Common myeloid progenitor, CD34-positive (primary cell): ENCODE measurements at regions not wholly inside any gene's neighbourhood (a gene's known extent, or its start where the extent isn't known, plus 50 kb on each side); places are given as distances from the start of the nearest gene placed in this dataset.

Source experiments
- CTCF ChIA-PET: fragments of 350-600 bp; sonication (Branson Sonifier 250); formaldehyde crosslinking; loops from one replicate; lab custom pipeline; 2021; ENCODE audit warnings: antibody characterized with exemption; lab: Charles Lee
- POLR2A ChIA-PET: fragments of 350-600 bp; sonication (Branson Sonifier 250); formaldehyde crosslinking; loops from one replicate; lab custom pipeline; 2021; ENCODE audit warnings: antibody characterized with exemption; lab: Charles Lee
- DNase-seq, 3 donors: peaks; one replicate each; pipeline versions ENCODE4 v3.0.0 to v3.0.0-alpha.2; 2013
- H3K27ac ChIP-seq, 2 experiments: 1 replicate in 1 of 2; 2 replicates in 1 of 2; pipeline ENCODE4 v1.7.0; 2013; ENCODE audit warnings: inconsistent platforms in 2 of 2, low read length in 2 of 2, mild to moderate bottlenecking in 2 of 2, low read depth in 1 of 2, moderate library complexity in 1 of 2; ENCODE audit not compliant: severe bottlenecking in 2 of 2, insufficient read depth in 1 of 2, poor library complexity in 1 of 2
- H3K27me3 ChIP-seq, 5 experiments: replicated peaks in 2 of 5; 1 replicate in 3 of 5; 2 replicates in 2 of 5; pipeline versions ENCODE4 v1.6.1 to v1.7.0; 2013; ENCODE audit warnings: low read length in 4 of 5, mild to moderate bottlenecking in 2 of 5, moderate library complexity in 2 of 5, inconsistent platforms in 1 of 5; ENCODE audit not compliant: insufficient read depth in 5 of 5, control insufficient read depth in 4 of 5
- H3K36me3 ChIP-seq, 4 experiments: 1 replicate in 2 of 4; 2 replicates in 2 of 4; pipeline versions ENCODE4 v1.6.1 to v1.7.0; 2013; ENCODE audit warnings: low read length in 3 of 4, control low read depth in 1 of 4, mild to moderate bottlenecking in 1 of 4; ENCODE audit not compliant: control insufficient read depth in 4 of 4, insufficient read depth in 4 of 4
- H3K4me1 ChIP-seq, 4 experiments: 1 replicate in 3 of 4; 2 replicates in 1 of 4; pipeline versions ENCODE4 v1.6.1 to v1.7.1; 2013; ENCODE audit warnings: low read length in 3 of 4, mild to moderate bottlenecking in 3 of 4, control low read depth in 1 of 4, inconsistent platforms in 1 of 4, moderate library complexity in 1 of 4; ENCODE audit not compliant: control insufficient read depth in 4 of 4, insufficient read depth in 4 of 4; ENCODE audit errors: control extremely low read depth in 1 of 4
- H3K4me3 ChIP-seq, 7 experiments: 1 replicate in 4 of 7; 2 replicates in 3 of 7; pipeline versions ENCODE4 v1.5.1 to v1.7.0; 2013; ENCODE audit warnings: mild to moderate bottlenecking in 7 of 7, low read length in 6 of 7, moderate library complexity in 6 of 7, inconsistent platforms in 2 of 7, low read depth in 2 of 7, control low read depth in 1 of 7; ENCODE audit not compliant: insufficient read depth in 4 of 7, control insufficient read depth in 1 of 7; ENCODE audit errors: extremely low read depth in 1 of 7
- H3K9me3 ChIP-seq, 5 experiments: 1 replicate in 4 of 5; 2 replicates in 1 of 5; pipeline versions ENCODE4 v1.6.1 to v1.7.1; 2013; ENCODE audit warnings: low read length in 4 of 5, mild to moderate bottlenecking in 2 of 5, inconsistent platforms in 1 of 5, low read depth in 1 of 5, moderate library complexity in 1 of 5; ENCODE audit not compliant: control insufficient read depth in 4 of 5, insufficient read depth in 2 of 5; ENCODE audit errors: control extremely low read depth in 1 of 5
- WGBS: methylation state at CpG from one replicate; pipeline ENCODE4 v1.1.5; 2013; ENCODE audit not compliant: insufficient coverage; 5-methylcytosine and 5-hydroxymethylcytosine counted together

DNA sequence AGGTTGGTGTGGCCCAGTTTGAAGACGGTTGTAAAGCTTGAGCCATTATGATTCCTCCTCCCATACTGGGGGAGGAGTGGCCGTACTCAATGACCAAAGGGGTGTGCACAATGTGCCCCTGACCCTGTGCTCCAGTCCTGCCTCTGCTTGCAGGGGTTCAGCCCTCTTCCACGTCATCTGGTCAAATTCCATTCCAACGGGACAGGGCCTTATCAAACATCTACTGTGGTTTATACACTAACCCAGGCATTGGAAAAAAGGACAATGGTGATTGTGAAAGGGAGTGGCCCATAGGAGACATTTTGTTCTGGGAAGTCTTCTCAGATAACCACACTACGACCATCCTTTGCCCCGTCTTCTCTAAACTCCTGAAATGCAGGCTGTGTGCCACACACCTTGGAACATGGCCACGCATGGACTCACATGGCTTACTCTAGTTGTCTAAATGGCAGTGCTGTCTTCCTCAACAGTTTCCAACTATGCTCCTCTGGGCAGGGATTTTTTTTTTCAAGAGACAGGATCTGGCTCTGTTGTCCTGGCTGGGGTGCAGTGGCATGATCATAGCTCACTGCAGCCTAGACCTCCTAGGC lies 103.0 kb downstream of the JCAD start:
- peaks cover 0 to 2% (median 0%) of the 10 kb centered on the region in 5 experiments for H3K9me3 ChIP-seq

DNA sequence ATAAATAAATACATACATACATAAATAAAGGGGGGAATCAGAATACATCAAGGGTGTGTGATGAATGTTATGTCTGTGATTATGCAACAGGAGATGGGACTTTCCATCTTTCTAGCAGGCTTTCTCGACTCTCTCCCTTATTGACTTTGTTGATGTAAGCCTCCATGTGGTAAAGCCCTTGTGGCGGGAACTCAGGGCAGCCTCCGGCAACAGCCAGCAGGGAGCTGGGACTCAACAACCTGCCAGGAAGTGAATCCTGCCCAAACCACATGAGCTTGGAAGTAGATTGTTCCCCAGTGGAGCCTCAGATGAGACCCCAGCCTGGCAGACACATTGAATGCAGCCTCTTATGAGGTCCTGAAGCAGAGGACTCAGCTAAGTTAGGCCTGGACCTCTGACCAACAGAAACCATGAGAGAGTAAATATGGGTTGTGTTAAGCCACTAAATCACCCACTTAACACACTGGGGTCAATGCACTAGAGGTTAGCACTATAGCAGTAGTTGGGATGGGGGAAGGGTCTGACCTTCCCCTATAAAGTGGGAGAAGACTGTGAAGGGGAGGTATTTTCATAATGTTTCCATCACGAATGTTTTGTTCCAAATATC lies 104.0 kb downstream of the JCAD start:
- Histone ChIP-seq H3K36me3 (no peaks in the 10 kb centered on the region), H3K4me1 (peaks cover 0 to 15% (median 2%) of the 10 kb centered on the region in 4 experiments), H3K4me3 (no peak overlapping the region), H3K27ac (no peak overlapping the region), H3K9me3 (peaks cover 0 to 2% (median 0%) of the 10 kb centered on the region in 5 experiments), H3K27me3 (no peaks in the 10 kb centered on the region)
- DNase-seq: peak in 2 of 3 donors; percentile 6 to 11
- WGBS: 100% methylated on average over 2 of the region's 4 CpGs
- POLR2A ChIA-PET: interaction anchor here (0.6 kb wide), 1 partner anchor 227 kb away, joined by 3 read pairs; no protein-coding TSS in a partner anchor
- CTCF ChIA-PET: interaction anchor here (0.7 to 1.0 kb wide), 2 partner anchors 11 to 17 kb away, joined by 3 read pairs; no protein-coding TSS in a partner anchor

More for the DNA sequence above, 103.0 kb downstream of the JCAD start:
- H3K4me1 ChIP-seq: peaks cover 0 to 7% (median 2%) of the 10 kb centered on the region in 4 experiments
- DNase-seq: no peak
- H3K27me3 ChIP-seq: no peaks in the 10 kb centered on the region
- CTCF ChIA-PET: interaction anchor here (0.6 to 0.7 kb wide), 2 partner anchors 39 to 67 kb away, joined by 3 read pairs; no protein-coding TSS in a partner anchor
- no peak overlapping the region for H3K27ac ChIP-seq
- POLR2A ChIA-PET: no interaction called here
- 96% methylated on average over 7 of the region's 7 CpGs for WGBS
- no peak overlapping the region for H3K4me3 ChIP-seq
- H3K36me3 ChIP-seq: no peaks in the 10 kb centered on the region

DNA sequence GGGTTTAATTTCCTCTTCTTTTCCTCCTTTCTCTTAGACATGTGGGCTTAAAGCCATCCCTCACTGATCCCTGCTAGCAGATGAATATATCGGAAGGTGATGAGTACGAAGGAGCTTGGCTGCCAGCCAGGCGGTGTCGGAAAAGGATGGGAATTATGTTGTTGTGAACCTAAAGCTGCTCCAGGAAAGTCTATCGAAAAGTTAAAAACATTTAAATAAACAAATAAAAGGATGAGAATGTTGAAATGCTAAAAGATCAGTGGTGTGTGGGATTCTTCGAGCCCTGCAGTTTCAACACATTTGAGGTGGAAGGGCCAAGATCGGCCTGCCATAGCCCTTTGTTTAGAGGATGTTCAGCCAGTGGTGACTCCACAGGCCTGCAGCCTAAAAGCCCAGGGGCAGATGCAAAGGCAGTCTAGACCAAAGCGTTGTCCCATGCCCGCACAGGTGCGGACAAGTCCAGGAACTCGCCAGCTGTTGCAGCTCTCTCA lies 107.9 kb downstream of the JCAD start:
- WGBS: 98% methylated on average over 6 of the region's 11 CpGs
- H3K4me1 ChIP-seq: peaks cover 3 to 46% (median 22%) of the 10 kb centered on the region in 4 experiments
- H3K27ac ChIP-seq: no peak overlapping the region
- no peak overlapping the region for H3K4me3 ChIP-seq
- CTCF ChIA-PET: interaction anchor here (1.0 to 2.1 kb wide), 2 partner anchors 30 to 47 kb away, joined by 4 to 9 read pairs; no protein-coding TSS in a partner anchor
- H3K9me3 ChIP-seq: peaks cover 0 to 2% (median 0%) of the 10 kb centered on the region in 5 experiments
- POLR2A ChIA-PET: no interaction called here
- no peak for DNase-seq
- no peaks in the 10 kb centered on the region for H3K27me3 ChIP-seq
- no peaks in the 10 kb centered on the region for H3K36me3 ChIP-seq

DNA sequence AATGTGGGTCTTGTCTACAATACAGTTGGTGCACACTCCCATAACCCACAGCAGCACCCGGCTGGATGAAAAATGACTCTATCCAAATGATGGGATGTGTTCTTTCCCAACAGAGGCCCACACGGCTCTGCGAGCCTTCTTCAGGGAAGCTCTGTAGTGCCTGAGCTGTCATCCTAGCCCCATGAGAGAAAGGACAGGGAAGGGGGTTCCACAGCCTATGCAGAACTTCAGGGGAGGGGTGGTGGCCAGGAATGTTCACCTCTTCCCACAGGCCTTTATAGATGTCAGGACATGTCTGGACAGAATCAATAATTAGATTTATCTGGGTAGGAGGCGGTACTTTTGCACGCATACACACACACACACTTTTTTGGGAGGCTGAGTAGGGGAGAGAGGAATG lies 109.0 kb downstream of the JCAD start:
- no peak overlapping the region for H3K27ac ChIP-seq
- WGBS: 60% methylated on average over 2 of the region's 5 CpGs
- no peaks in the 10 kb centered on the region for H3K27me3 ChIP-seq
- no peaks in the 10 kb centered on the region for H3K36me3 ChIP-seq
- peaks cover 3 to 46% (median 22%) of the 10 kb centered on the region in 4 experiments for H3K4me1 ChIP-seq
- no peak overlapping the region for H3K4me3 ChIP-seq
- no peak for DNase-seq
- no peaks in the 10 kb centered on the region for H3K9me3 ChIP-seq
- ChIA-PET POLR2A (interaction anchor here (0.6 to 1.0 kb wide), 2 partner anchors 91 to 101 kb away, joined by 3 read pairs; no protein-coding TSS in a partner anchor), CTCF (interaction anchor here (1.0 to 2.1 kb wide), 5 partner anchors 9 to 236 kb away, joined by 3 to 9 read pairs (median 4); no protein-coding TSS in a partner anchor)

DNA sequence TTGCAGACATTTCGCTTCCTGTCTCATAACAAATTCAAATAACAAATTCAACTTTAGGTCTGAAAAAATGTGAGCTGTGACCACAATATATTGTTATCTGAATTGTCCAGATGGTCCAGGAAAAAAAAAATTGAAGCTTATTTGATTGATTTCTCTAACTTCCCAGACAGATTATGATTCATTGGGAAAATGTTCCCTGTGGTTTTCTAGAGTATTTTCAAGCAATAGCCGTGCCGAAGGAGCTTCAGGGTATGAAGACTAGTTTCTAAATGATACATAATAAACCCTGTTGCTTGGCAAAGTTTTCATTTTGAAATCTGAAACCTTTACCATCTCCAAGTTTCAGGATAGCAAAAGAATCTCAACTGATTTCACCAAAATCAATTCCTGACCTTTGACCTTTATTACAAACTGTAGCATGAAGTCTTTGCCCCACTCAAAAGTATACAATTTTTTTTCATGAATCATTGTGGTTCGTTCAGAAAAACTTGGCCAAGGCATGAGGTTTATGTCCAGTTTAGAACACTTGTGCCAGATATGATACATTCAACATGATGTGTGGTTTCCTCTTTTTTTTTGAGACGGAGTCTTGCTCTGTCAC lies 109.9 kb downstream of the JCAD start:
- peak; percentile 81 to 93 (median 87) for DNase-seq
- no peaks in the 10 kb centered on the region for H3K27me3 ChIP-seq
- no peaks in the 10 kb centered on the region for H3K36me3 ChIP-seq
- POLR2A ChIA-PET: interaction anchor here (1.0 to 1.1 kb wide), 3 partner anchors 31 to 100 kb away, joined by 3 to 4 read pairs (median 3); no protein-coding TSS in a partner anchor
- 0% methylated on average over 3 of the region's 5 CpGs for WGBS
- CTCF ChIA-PET: interaction anchor here (1.0 to 1.6 kb wide), 4 partner anchors 10 to 237 kb away, joined by 3 to 4 read pairs (median 3); no protein-coding TSS in a partner anchor
- H3K4me1 ChIP-seq: peaks cover 3 to 46% (median 22%) of the 10 kb centered on the region in 4 experiments
- H3K4me3 ChIP-seq: no peak overlapping the region
- H3K9me3 ChIP-seq: no peaks in the 10 kb centered on the region
- H3K27ac ChIP-seq: peak overlapping the region; percentile 36 to 51

DNA sequence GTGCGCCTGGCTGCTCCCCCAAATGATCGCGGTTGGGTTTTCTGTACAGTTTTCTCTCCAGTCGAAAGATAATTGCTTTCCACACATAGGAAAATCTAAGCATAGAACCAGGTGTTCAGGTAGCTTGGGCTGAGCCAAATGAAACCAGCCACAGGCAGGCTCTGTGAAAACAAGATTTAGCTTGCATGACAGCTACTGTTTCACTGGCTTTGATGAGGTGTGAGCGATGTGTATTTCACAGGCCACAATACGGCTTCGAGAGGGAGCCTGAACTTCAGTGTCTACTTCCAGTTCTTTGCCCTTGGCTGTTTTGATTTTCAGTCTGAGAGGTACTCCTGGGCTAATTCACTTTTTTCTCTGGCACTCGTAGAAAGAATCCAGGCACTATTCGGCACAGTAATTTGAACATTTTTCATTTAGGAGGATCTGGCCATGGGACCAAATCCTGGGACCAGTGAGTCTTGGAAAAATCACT lies 110.5 kb downstream of the JCAD start:
- POLR2A ChIA-PET: interaction anchor here (1.0 to 1.1 kb wide), 2 partner anchors 30 to 93 kb away, joined by 3 to 4 read pairs; no protein-coding TSS in a partner anchor
- Histone ChIP-seq H3K4me1 (peaks cover 3 to 46% (median 22%) of the 10 kb centered on the region in 4 experiments), H3K36me3 (no peaks in the 10 kb centered on the region), H3K27me3 (no peaks in the 10 kb centered on the region), H3K9me3 (no peaks in the 10 kb centered on the region), H3K4me3 (peak overlapping the region in 1 of 7 experiments; percentile 4), H3K27ac (peak overlapping the region in 1 of 2 experiments; percentile 51)
- DNase-seq: peak; percentile 29 to 84 (median 65)
- CTCF ChIA-PET: interaction anchor here (1.0 to 1.6 kb wide), 4 partner anchors 11 to 88 kb away, joined by 3 to 4 read pairs (median 4); no protein-coding TSS in a partner anchor
- 34% methylated on average over 9 of the region's 9 CpGs for WGBS
